GM12873 (cell line): ENCODE measurements at regions not wholly inside any gene's neighbourhood (a gene's known extent, or its start where the extent isn't known, plus 50 kb on each side); places are given as distances from the start of the nearest gene placed in this dataset.

ENCODE experiments used
- TF ChIP-seq, protein P1 (sequence below): IDR thresholded peaks from 2 replicates; pipeline ENCODE4 v1.5.1; 2012; ENCODE audit warnings: low read depth, mild to moderate bottlenecking, moderate library complexity, low read length, control low read depth; ENCODE audit not compliant: insufficient read depth; ENCODE audit errors: missing control alignments

DNA sequence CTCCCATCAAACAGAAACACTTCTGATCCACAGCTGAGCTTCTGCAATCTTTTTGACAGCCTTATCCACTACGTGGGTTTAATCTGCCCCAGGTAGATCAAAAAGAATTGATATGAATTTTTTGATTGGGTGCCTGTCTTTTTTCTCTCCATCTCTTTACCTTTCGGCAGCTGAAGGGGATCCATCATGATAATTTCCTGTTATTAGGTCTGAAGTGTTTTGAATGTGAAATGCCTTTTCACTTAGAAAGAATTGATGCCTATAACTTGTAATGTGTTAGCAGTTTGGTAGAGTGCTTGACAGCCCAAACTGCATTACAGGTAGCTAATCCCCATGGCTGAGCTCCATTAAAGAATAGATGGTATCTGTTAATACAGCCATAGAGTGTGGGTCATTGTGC lies 745.4 kb downstream of the TLR4 start:
- TF ChIP-seq, protein P1, sequence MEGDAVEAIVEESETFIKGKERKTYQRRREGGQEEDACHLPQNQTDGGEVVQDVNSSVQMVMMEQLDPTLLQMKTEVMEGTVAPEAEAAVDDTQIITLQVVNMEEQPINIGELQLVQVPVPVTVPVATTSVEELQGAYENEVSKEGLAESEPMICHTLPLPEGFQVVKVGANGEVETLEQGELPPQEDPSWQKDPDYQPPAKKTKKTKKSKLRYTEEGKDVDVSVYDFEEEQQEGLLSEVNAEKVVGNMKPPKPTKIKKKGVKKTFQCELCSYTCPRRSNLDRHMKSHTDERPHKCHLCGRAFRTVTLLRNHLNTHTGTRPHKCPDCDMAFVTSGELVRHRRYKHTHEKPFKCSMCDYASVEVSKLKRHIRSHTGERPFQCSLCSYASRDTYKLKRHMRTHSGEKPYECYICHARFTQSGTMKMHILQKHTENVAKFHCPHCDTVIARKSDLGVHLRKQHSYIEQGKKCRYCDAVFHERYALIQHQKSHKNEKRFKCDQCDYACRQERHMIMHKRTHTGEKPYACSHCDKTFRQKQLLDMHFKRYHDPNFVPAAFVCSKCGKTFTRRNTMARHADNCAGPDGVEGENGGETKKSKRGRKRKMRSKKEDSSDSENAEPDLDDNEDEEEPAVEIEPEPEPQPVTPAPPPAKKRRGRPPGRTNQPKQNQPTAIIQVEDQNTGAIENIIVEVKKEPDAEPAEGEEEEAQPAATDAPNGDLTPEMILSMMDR = no peak

DNA sequence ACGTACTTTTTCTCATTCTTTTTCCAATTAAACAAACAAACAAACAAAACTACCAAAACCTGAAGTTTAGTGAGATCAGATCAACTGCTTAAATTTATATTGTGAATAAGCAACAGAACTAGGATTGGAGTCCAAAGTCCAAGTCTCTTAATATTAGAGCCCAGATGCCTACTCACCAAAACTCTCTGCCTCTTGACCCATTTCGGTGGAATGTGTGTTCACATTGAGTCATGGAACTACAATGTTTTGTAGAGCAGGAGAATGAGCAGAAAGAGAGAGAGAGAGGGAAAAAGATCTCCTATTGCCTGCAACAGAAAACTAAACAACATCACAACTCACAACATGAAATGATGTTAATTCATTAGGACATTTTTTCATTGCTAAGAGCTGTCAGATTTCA lies 751.1 kb downstream of the TLR4 start:
- TF ChIP-seq, protein P1 = no peak

DNA sequence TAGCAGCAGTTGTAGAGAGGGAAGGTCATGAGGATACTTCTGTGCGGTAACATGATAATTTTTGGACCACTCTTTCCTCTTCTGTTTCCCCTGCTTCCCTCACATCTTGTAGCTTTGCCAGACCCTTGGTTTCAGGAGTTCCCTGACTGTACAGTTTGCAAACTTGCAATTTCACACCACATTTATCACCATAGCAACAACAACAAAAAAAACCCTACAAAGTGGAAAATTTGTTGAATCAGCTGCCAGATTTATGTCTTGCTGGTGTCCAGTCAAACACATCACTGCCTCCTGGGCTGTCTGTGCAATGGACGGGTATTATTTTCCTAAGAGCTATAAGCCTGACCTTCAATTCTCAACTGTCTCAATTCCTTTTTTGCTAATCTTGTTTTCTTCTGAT lies 751.6 kb downstream of the TLR4 start:
- TF ChIP-seq, protein P1 = no peak

DNA sequence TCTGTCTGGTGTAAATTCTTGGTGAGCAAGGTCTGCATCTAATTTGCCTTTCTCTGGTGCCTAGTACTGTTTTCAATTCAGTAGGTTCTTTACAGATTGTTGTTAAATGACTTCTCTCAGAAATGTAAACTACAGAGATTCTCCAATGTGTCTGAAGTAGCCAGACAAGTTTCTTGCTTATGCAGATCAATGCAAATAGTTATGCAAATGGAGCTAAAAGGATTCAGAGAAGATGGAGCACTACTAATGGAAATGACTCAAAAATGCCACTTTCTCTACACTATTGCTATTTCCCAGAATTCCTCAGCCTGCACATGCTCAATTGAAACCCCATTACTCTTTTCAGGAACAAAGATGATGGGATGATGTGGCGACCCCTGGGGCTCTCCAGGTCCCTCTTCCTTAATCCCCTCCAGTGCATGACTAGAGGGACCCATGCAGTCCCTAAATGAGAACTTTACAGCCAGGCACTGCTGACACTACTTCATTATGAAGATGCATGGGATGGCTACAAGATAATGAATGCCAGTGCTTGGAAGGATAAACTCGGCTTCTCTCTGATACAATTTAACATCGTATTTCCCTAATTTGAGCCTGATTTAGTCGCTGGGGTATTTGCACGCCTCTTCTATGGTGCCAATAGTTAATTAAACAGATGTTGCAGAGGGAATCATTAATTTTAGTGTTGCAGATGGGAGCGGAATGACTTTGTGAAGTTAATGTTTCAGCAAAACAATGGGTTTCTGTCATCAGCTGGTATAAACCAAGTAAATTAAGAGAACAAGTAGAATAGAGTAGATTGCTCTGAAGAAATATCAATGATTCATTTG lies 753.2 kb downstream of the TLR4 start:
- TF ChIP-seq, protein P1 = no peak

DNA sequence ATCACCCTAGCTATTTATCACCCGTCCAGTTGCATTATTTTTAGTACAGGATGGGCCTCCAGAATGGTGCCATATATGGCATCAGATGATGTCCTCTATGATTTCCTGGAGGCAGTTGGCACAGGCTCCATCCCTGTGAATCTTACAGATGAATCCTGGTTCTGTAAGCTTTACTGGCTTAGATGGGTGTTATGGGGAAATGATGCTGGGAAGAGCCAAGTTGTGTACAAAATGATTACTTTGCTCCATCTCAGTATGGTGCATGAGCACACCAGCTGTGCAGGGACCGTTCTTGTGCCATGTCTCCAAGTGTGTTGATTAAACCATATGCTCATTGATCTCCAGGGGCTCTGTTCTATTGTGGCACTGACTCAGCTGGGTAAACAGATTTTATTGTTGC lies 755.7 kb downstream of the TLR4 start:
- TF ChIP-seq, protein P1 = no peak

DNA sequence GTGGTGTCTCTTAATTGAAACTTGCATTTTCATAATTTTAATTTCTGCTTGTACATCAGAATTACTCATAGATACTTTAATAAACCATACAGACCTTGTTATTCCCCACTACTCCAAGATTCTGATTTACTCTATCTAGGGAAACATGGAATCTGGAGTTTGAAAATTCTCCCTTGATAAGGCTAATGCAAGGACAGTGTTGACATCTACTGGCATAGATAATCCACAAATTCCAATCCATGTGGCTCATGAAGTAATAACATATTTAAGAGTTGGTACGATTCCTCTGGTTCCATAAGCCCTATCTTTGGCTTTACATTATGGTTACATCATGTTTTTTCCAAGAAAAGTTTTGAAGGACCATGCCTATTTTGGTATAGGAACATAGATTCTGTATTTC lies 759.2 kb downstream of the TLR4 start:
- TF ChIP-seq, protein P1 = no peak

DNA sequence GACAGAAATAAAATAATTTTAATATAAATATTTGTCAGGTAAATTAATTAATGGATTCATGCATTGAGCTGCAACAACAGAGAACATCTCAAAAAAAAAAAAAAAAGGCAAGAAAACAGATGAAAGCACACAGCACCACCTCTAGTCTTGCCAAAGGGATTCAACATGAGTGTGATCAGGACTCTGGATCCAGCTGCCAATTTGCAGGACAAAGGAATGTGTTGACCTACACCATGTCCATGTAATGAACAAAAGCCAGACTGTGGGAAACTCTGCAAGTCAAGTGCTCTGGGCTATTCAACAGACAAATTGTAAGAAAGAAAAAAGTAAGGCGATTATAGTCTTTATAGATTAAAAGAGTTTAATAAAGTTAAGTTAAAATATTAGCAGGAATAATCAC lies 769.3 kb downstream of the TLR4 start:
- TF ChIP-seq, protein P1 = no peak
